Mucosa of descending colon (tissue), 3 donors: ENCODE measurements at regions not wholly inside any gene's neighbourhood (a gene's known extent, or its start where the extent isn't known, plus 50 kb on each side); places are given as distances from the start of the nearest gene placed in this dataset.

Experiments used
- ATAC-seq: fragments of 200-7000 bp; cut with Tn5 transposase; one replicate; pipeline ENCODE4 v1.9.1; 2020; ENCODE audit warnings: mild to moderate bottlenecking, moderate library complexity
- DNase-seq, 3 donors: peaks; one replicate each; pipeline ENCODE4 v3.0.0-alpha.2; 2020
- H3K36me3 ChIP-seq: fragments of 200-600 bp; one replicate; pipeline ENCODE4 v1.8.0; 2021; ENCODE audit warnings: low read depth, mild to moderate bottlenecking
- H3K4me1 ChIP-seq: fragments of 200-600 bp; one replicate; pipeline ENCODE4 v1.8.0; 2021; ENCODE audit warnings: low read depth, mild to moderate bottlenecking
- H3K4me3 ChIP-seq: fragments of 200-600 bp; one replicate; pipeline ENCODE4 v1.8.0; 2021; ENCODE audit warnings: mild to moderate bottlenecking
- H3K9me3 ChIP-seq: fragments of 200-600 bp; one replicate; pipeline ENCODE4 v1.8.0; 2021; ENCODE audit warnings: mild to moderate bottlenecking
- CTCF ChIP-seq: fragments of 200-600 bp; IDR thresholded peaks from one replicate; pipeline ENCODE4 v1.8.0; 2022; ENCODE audit warnings: antibody characterized with exemption, mild to moderate bottlenecking
- intact Hi-C, 2 donors: fragments of 100-400 bp; cut with DNase I in 1 of 2; cut with micrococcal nuclease in 1 of 2; formaldehyde crosslinking; loops; one replicate each; pipeline versions ENCODE4 v1.11.0 to v1.11.1; 2022; cut with DNase I, micrococcal nuclease
- donor health status: DM: no; HTN: no; CAD: no; lungs with moderate emphysema.
- donor health status: DM: no; HTN: no; CAD: no.
- donor health status: DM: no; HTN: yes; CAD: no.

- intact Hi-C loops = no loop called here
- DNase-seq (no peak), ATAC-seq (no peak)
- H3K36me3 ChIP-seq = no peaks in the 10 kb centered on the region
- TF ChIP-seq CTCF = no peak
- peaks cover 1% of the 10 kb centered on the region for H3K9me3 ChIP-seq
- no peaks in the 10 kb centered on the region for H3K4me1 ChIP-seq
- no peak overlapping the region for H3K4me3 ChIP-seq
These were observed 617.6 kb downstream of the IRX1 start for GRCh38 chr5:4212981-4213819.

GRCh38 chr5:4215143-4215542 is 619.5 kb downstream of the IRX1 start:
- no peak for TF ChIP-seq CTCF
- DNase-seq (no peak), ATAC-seq (no peak)
- no peaks in the 10 kb centered on the region for H3K36me3 ChIP-seq
- H3K4me3 ChIP-seq = no peak overlapping the region
- peaks cover 4% of the 10 kb centered on the region for H3K9me3 ChIP-seq
- H3K4me1 ChIP-seq = no peaks in the 10 kb centered on the region
- intact Hi-C loops = no loop called here

GRCh38 chr5:4216142-4216541 is 620.5 kb downstream of the IRX1 start:
- peaks cover 4% of the 10 kb centered on the region for H3K9me3 ChIP-seq
- DNase-seq (no peak), ATAC-seq (no peak)
- no peaks in the 10 kb centered on the region for H3K36me3 ChIP-seq
- no peak overlapping the region for H3K4me3 ChIP-seq
- intact Hi-C loops = no loop called here
- TF ChIP-seq CTCF = no peak
- H3K4me1 ChIP-seq = no peaks in the 10 kb centered on the region

- TF ChIP-seq CTCF = no peak
- H3K4me1 ChIP-seq = no peaks in the 10 kb centered on the region
- intact Hi-C loops = no loop called here
- H3K4me3 ChIP-seq = no peak overlapping the region
- no peak for ATAC-seq
- H3K36me3 ChIP-seq = no peaks in the 10 kb centered on the region
- DNase-seq = no peak
- H3K9me3 ChIP-seq = peaks cover 9% of the 10 kb centered on the region
These were observed 624.4 kb downstream of the IRX1 start for GRCh38 chr5:4220016-4220415.

- Histone ChIP-seq H3K4me1 (no peaks in the 10 kb centered on the region), H3K4me3 (no peak overlapping the region), H3K9me3 (peaks cover 9% of the 10 kb centered on the region), H3K36me3 (no peaks in the 10 kb centered on the region)
- no peak for TF ChIP-seq CTCF
- ATAC-seq (no peak), DNase-seq (no peak)
- intact Hi-C loops = no loop called here
These were observed 625.4 kb downstream of the IRX1 start for GRCh38 chr5:4221048-4221447.
